ENCODE measurements at regions not wholly inside any gene's neighbourhood (a gene's known extent, or its start where the extent isn't known, plus 50 kb on each side); places are given as distances from the start of the nearest gene placed in this dataset.

DNA sequence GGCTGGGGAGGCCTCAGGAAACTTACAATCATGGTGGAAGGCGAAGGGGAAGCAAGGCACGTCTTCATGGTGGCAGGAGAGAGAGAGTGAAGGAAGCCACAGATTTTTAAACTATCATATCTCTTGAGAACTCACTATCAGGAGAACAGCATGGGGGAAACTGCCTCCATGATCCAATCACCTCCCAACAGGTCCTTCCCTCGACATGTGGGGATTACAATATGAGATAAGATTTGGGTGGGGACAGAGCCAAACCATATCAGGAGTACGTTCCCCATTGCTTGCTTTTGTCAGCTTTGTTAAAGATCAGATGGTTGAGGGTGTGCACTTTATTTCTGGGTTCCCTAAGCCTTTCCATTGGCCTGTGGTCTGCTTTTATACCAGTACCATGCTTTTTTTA lies 53.7 kb upstream of the E2F8 start:
- TF ChIP-seq CTCF (IDR thresholded peaks at IDR 0.05; ENCODE audit: poor library complexity) (no peak), EZH2phosphoT487 (IDR thresholded peaks at IDR 0.05; ENCODE audit: low read depth, severe bottlenecking, unreplicated experiment) (no peak), EZH2 (IDR thresholded peaks at IDR 0.05; ENCODE audit: borderline replicate concordance) (no peak)
